GM10248 (cell line): ENCODE measurements at regions not wholly inside any gene's neighbourhood (a gene's known extent, or its start where the extent isn't known, plus 50 kb on each side); places are given as distances from the start of the nearest gene placed in this dataset.

Source experiments
- CTCF ChIA-PET: fragments of 300-600 bp; sonication (Branson Sonifier 250); formaldehyde crosslinking; extraction: SDS; loops from one replicate; lab custom pipeline; 2021; ENCODE audit warnings: antibody characterized with exemption; lab: Yijun Ruan, JAX
- POLR2A ChIA-PET: fragments of 350-650 bp; sonication (Branson Sonifier 250); formaldehyde crosslinking; extraction: SDS; loops from one replicate; lab custom pipeline; 2020; ENCODE audit warnings: antibody characterized with exemption; lab: Yijun Ruan, JAX
- DNase-seq: peaks from one replicate; pipeline ENCODE4 v3.0.0; 2012; ENCODE audit errors: extremely low spot score
- TF ChIP-seq, protein P1 (sequence below): IDR thresholded peaks from 2 replicates; pipeline ENCODE4 v1.5.1; 2012; ENCODE audit warnings: mild to moderate bottlenecking, low read depth; ENCODE audit errors: extremely low read depth, missing control alignments, control extremely low read depth

DNA sequence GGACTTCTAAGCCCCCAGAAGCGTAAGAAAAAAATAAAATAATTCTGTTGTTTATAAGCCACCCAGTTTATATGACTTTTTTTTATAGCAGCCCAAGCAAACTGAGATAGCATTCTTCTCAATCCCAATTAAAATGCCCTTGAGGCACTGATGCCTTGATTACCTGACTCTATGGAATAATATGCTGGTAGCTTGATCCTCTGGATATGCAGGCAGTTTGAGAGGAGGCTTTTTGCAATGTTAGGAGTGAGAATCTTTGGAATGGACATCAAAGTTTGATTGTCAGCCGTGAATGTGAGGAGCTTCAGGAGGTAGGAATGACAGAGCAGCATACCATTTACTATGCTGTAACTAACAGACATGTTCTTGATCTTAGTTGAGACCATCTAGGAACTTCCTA, 275.6 kb downstream of the AASDHPPT start:
- ChIA-PET CTCF (interaction anchor here (1.4 kb wide), 1 partner anchor 13 kb away, joined by 3 read pairs; no protein-coding TSS in a partner anchor), POLR2A (no interaction called here)

DNA sequence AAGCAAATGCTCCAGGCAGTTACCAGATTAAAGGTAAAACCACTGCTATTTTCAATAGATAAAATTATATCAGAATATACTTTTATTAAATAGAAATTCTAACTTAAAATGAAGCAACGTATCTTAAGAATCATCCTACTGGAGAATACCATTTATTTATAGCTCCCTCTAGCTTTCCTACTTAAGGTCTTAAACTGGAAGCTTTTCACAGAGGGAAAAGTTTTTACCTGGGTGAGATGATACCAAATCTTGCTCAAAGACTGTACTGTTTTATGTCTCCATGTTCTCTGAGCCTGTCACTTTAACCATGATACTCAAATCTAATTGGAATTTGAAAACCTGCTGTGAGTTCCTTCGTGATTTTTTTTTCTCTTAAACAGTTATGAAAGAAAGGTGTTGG, 291.8 kb downstream of the AASDHPPT start:
- ChIA-PET CTCF (interaction anchor here (1.0 kb wide), 1 partner anchor 18 kb away, joined by 3 read pairs; no protein-coding TSS in a partner anchor), POLR2A (no interaction called here)
- TF ChIP-seq, protein P1, sequence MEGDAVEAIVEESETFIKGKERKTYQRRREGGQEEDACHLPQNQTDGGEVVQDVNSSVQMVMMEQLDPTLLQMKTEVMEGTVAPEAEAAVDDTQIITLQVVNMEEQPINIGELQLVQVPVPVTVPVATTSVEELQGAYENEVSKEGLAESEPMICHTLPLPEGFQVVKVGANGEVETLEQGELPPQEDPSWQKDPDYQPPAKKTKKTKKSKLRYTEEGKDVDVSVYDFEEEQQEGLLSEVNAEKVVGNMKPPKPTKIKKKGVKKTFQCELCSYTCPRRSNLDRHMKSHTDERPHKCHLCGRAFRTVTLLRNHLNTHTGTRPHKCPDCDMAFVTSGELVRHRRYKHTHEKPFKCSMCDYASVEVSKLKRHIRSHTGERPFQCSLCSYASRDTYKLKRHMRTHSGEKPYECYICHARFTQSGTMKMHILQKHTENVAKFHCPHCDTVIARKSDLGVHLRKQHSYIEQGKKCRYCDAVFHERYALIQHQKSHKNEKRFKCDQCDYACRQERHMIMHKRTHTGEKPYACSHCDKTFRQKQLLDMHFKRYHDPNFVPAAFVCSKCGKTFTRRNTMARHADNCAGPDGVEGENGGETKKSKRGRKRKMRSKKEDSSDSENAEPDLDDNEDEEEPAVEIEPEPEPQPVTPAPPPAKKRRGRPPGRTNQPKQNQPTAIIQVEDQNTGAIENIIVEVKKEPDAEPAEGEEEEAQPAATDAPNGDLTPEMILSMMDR, result no peak
- no peak for DNase-seq

More for the DNA sequence above, 275.6 kb downstream of the AASDHPPT start:
- TF ChIP-seq, protein P1, result no peak
- no peak for DNase-seq

DNA sequence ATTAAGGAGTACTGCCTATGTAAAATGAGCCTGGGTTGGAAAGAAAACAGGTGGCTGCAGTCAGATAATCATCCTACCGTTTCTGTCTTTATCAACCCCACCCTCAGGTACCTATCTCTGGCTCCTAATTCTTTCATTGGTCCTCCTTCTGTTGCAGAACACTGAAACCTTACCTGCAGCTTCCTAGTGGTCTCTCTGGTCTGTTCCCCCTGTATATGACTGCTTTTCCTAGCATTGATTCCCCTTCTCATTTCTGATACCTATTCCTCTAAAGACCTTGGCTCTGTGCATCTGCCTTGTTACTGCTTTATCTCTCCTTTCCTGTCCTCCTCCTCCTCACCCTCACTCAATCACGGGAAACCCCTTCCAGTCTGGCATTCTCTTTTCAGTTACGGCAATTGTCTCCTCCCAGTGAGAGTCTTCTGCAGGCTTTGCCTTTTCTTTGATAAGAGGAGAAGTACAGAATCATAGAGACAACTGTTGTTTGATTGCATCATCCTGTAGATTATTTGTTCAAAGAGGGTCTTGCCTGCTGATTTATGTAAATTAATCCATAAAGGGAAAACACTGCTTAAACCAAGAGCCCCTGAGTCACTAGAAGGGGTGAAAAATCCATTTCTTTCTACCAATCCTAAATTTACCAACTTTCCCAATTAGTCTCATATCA, 301.2 kb downstream of the AASDHPPT start:
- TF ChIP-seq, protein P1, result no peak
- POLR2A ChIA-PET, result no interaction called here
- CTCF ChIA-PET, result no interaction called here
- no peak for DNase-seq

DNA sequence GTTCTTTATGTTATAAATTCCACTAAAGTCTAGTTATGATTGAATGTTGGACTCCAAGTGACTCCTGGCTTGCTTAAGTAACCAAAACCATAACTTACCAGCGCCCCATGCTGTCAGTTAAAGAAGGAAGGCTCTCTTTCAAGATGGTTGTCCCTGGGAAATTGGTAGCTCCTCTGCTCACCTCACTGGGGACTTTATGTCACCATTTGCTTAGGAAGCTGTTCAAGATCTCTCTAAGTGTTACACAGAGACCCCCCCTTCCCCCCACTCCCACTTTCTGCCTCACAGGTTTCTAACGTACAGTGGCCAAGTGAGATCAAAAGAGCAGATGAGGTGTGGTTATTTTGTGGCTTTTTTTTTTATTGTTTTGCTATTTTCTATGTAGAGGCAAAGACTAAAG, 301.8 kb downstream of the AASDHPPT start:
- POLR2A ChIA-PET, result no interaction called here
- CTCF ChIA-PET, result no interaction called here
- TF ChIP-seq, protein P1, result no peak

DNA sequence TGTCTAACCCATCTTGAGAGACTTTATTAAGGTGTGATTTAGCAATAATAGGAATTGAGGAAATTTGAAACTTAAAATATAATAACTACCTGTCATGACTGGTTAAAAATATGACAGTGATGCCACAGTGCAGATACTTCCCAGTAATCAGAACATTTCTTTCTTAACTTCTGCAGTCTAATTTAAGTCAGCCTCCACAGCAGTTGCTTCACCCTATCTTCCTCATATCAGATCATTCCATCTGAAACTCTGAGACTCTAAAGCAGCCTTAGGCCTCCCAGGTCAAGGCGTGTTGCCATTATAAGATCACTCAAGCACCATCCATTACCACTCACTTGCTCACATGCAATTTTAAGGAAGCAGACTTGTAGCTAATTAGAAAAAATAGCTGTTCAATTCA, 302.2 kb downstream of the AASDHPPT start:
- POLR2A ChIA-PET, result no interaction called here
- TF ChIP-seq, protein P1, result no peak
- CTCF ChIA-PET, result no interaction called here
- DNase-seq, result no peak

More for the DNA sequence above, 301.8 kb downstream of the AASDHPPT start:
- no peak for DNase-seq

DNA sequence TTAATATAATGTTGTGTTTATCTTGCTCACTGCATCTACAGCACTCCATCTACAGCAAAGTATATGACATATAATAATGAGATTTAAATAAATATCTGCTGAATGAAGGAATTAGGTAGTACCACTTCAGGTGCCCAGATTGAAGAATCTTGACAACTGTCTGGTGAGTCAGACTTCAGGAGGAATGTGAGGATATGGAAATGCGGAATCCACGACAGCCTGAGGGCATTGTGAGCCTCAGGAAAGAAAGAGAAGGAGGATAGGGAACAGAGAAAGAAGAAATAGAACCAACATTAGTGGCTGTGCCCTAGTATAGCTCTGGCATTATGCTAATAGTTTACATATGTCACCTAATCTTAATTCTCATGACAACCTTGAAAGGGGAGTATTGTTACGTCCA, 304.4 kb downstream of the AASDHPPT start:
- ChIA-PET CTCF (no interaction called here), POLR2A (no interaction called here)
- DNase-seq, result no peak
- TF ChIP-seq, protein P1, result no peak
